KMS-11 (cell line): ENCODE measurements at regions not wholly inside any gene's neighbourhood (a gene's known extent, or its start where the extent isn't known, plus 50 kb on each side); places are given as distances from the start of the nearest gene placed in this dataset.

Experiments
- H2AFZ ChIP-seq: fragments of 200-600 bp; sonication (generic); 2 replicates; pipeline ENCODE4 v1.6.1; 2016; ENCODE audit warnings: antibody characterized with exemption, mixed run types, low read depth
- H3K27ac ChIP-seq: fragments of 200-600 bp; sonication (generic); 2 replicates; pipeline ENCODE4 v1.6.1; 2016; ENCODE audit warnings: mild to moderate bottlenecking, mixed run types
- H3K27me3 ChIP-seq: fragments of 200-600 bp; sonication (generic); 2 replicates; pipeline ENCODE4 v1.6.1; 2017; ENCODE audit warnings: mild to moderate bottlenecking, low read depth, mixed run types, moderate library complexity; ENCODE audit not compliant: insufficient read depth
- H3K36me3 ChIP-seq: fragments of 200-600 bp; sonication (generic); 2 replicates; pipeline ENCODE4 v1.6.1; 2017; ENCODE audit warnings: mild to moderate bottlenecking, mixed run types; ENCODE audit not compliant: insufficient read depth
- H3K4me1 ChIP-seq: fragments of 200-600 bp; sonication (generic); 2 replicates; pipeline ENCODE4 v1.6.1; 2016; ENCODE audit warnings: mild to moderate bottlenecking, low read depth, mixed run types; ENCODE audit not compliant: poor library complexity, severe bottlenecking
- H3K4me2 ChIP-seq: fragments of 200-600 bp; sonication (generic); 2 replicates; pipeline ENCODE4 v1.7.0; 2016; ENCODE audit warnings: mild to moderate bottlenecking, mixed run types
- H3K4me3 ChIP-seq: fragments of 200-600 bp; sonication (generic); IDR thresholded peaks from 2 replicates; pipeline ENCODE4 v1.6.1; 2017; ENCODE audit warnings: low read depth, low read length, mixed read lengths; ENCODE audit not compliant: insufficient read depth
- H3K79me2 ChIP-seq: fragments of 200-600 bp; sonication (generic); 2 replicates; pipeline ENCODE4 v1.6.1; 2016; ENCODE audit warnings: low read depth, mixed run types; ENCODE audit not compliant: insufficient read depth
- H3K9ac ChIP-seq: fragments of 200-600 bp; sonication (generic); 2 replicates; pipeline ENCODE4 v1.6.1; 2016; ENCODE audit warnings: mild to moderate bottlenecking, mixed run types
- H4K20me1 ChIP-seq: fragments of 200-600 bp; sonication (generic); 2 replicates; pipeline ENCODE4 v1.6.1; 2016; ENCODE audit warnings: mild to moderate bottlenecking, mixed run types; ENCODE audit not compliant: insufficient read depth
- TF ChIP-seq, protein P1 (sequence below): fragments of 200-600 bp; sonication (generic); conservative IDR thresholded peaks from 2 replicates; pipeline ENCODE4 v1.6.1; 2017; ENCODE audit warnings: low read depth, mild to moderate bottlenecking, antibody characterized with exemption, low read length, moderate library complexity, mixed read lengths

DNA sequence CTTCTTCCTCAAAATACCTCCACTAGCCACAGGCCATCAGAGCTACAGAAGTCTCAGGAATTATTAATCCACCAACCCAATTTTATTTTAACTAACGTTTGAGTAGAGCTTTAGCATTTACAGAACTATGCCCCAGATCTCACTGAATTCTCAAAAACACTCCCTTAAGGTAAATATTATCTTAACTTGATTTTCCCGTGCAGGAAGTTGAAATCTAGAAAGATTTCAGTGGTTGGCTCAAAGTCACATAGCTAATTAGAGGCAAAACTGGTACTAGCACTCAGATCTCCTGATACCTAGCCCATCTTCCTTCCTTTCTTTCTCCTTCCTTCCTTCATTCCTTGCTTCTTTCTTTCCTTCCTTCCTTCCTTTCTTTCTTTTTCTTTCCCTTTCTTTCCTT, 298.3 kb downstream of the ENC1 start:
- Histone ChIP-seq H3K27ac (no peak overlapping the region), H3K4me2 (no peak overlapping the region), H3K4me3 (no peak overlapping the region), H2AFZ (no peak overlapping the region), H3K27me3 (no peaks in the 10 kb centered on the region), H3K9ac (no peak overlapping the region), H3K36me3 (no peaks in the 10 kb centered on the region), H3K79me2 (no peaks in the 10 kb centered on the region), H3K4me1 (peaks cover 12% of the 10 kb centered on the region), H4K20me1 (no peaks in the 10 kb centered on the region)
- TF ChIP-seq, protein P1, sequence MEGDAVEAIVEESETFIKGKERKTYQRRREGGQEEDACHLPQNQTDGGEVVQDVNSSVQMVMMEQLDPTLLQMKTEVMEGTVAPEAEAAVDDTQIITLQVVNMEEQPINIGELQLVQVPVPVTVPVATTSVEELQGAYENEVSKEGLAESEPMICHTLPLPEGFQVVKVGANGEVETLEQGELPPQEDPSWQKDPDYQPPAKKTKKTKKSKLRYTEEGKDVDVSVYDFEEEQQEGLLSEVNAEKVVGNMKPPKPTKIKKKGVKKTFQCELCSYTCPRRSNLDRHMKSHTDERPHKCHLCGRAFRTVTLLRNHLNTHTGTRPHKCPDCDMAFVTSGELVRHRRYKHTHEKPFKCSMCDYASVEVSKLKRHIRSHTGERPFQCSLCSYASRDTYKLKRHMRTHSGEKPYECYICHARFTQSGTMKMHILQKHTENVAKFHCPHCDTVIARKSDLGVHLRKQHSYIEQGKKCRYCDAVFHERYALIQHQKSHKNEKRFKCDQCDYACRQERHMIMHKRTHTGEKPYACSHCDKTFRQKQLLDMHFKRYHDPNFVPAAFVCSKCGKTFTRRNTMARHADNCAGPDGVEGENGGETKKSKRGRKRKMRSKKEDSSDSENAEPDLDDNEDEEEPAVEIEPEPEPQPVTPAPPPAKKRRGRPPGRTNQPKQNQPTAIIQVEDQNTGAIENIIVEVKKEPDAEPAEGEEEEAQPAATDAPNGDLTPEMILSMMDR: no peak

DNA sequence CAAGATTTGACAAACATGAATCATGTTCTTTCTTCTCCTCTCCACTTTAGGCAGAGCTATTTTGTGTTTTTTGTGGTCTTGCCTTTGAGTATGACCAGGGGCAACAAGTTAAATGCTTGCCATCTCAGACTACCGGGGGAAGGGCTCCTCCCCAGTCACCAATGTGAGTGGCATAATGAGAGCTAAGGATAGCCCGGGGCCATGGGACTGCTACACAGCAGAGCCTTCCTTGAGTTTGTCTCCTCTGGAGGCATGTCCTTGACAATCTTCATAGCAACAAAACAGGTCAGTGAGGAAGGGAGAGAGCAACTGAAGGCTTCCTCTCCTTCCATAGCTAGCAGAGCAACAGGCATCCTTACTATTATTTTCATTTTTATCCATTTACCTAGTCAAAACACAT, 299.3 kb downstream of the ENC1 start:
- no peaks in the 10 kb centered on the region for H4K20me1 ChIP-seq
- no peak overlapping the region for H3K4me3 ChIP-seq
- H3K79me2 ChIP-seq: no peaks in the 10 kb centered on the region
- TF ChIP-seq, protein P1: no peak
- peaks cover 21% of the 10 kb centered on the region for H3K4me1 ChIP-seq
- H3K9ac ChIP-seq: no peak overlapping the region
- no peaks in the 10 kb centered on the region for H3K27me3 ChIP-seq
- H3K4me2 ChIP-seq: no peak overlapping the region
- no peak overlapping the region for H3K27ac ChIP-seq
- no peak overlapping the region for H2AFZ ChIP-seq
- no peaks in the 10 kb centered on the region for H3K36me3 ChIP-seq

DNA sequence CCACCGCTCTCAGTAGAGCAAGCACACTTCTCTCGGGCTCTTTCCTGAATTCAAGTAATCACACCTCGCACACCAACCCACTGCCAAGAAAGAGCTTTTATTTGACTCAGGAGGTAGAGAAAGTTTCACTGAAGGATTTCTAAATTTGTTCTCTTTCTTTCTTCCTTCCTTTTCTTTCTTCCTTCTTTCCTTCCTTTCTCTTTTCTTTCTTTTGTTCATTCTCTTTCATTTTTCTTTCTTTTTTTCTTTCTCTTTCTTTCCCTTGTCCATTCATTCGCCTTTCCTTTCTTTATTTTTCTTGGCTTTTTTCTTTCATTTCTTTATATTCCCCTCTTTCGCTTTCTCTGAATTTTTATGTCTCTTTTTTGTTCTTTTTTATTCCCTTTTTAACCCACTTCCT, 300.1 kb downstream of the ENC1 start:
- Histone ChIP-seq H3K9ac (no peak overlapping the region), H4K20me1 (no peaks in the 10 kb centered on the region), H3K36me3 (no peaks in the 10 kb centered on the region), H2AFZ (no peak overlapping the region), H3K4me1 (peaks cover 21% of the 10 kb centered on the region), H3K27me3 (no peaks in the 10 kb centered on the region), H3K79me2 (no peaks in the 10 kb centered on the region), H3K4me3 (no peak overlapping the region), H3K4me2 (no peak overlapping the region), H3K27ac (no peak overlapping the region)
- TF ChIP-seq, protein P1: no peak

DNA sequence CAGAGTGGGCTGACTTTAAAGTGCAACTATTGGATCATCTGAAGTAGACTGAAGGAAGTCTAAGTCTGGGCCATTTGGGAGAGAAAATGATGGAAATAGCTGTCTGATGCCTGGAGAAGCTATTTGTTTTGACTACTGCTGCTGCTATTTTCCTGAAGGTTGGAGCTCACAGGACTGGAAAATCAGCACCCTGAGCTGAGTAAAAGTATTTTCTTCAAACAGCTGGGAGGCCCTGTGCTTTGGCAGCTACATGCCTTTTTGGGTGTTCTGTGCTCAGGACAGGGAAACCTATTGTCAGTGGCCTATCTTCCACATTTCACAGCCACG, 302.6 kb downstream of the ENC1 start:
- no peak overlapping the region for H3K4me3 ChIP-seq
- no peaks in the 10 kb centered on the region for H3K27me3 ChIP-seq
- H3K9ac ChIP-seq: no peak overlapping the region
- no peak overlapping the region for H3K4me2 ChIP-seq
- no peak overlapping the region for H2AFZ ChIP-seq
- H4K20me1 ChIP-seq: no peaks in the 10 kb centered on the region
- TF ChIP-seq, protein P1: no peak
- peaks cover 13% of the 10 kb centered on the region for H3K4me1 ChIP-seq
- H3K27ac ChIP-seq: no peak overlapping the region
- H3K79me2 ChIP-seq: no peaks in the 10 kb centered on the region
- H3K36me3 ChIP-seq: no peaks in the 10 kb centered on the region
